DLD1 (cell line): ENCODE measurements at regions not wholly inside any gene's neighbourhood (a gene's known extent, or its start where the extent isn't known, plus 50 kb on each side); places are given as distances from the start of the nearest gene placed in this dataset.
"Not testable (repeated sequence)": the region's sequence is repeated elsewhere in the genome, so short reads cannot be mapped to it uniquely, and the experiment has no call there.

ENCODE experiments used
- in situ Hi-C: cut with HindIII; loops from 2 replicates; pipeline ENCODE4 v1.10.0; 2017; ENCODE audit warnings: low sequenced_read_pairs

GRCh38 chr5:57735279-57736153, 252.9 kb upstream of the ACTBL2 start:
- in situ Hi-C loops = not testable (repeated sequence)

GRCh38 chr5:57734296-57734695, 251.7 kb upstream of the ACTBL2 start:
- in situ Hi-C loops = no loop called here

- in situ Hi-C loops = no loop called here
These were observed 245.0 kb upstream of the ACTBL2 start for GRCh38 chr5:57727591-57727990.

GRCh38 chr5:57725658-57726504, 243.3 kb upstream of the ACTBL2 start:
- in situ Hi-C loops = no loop called here

DNA sequence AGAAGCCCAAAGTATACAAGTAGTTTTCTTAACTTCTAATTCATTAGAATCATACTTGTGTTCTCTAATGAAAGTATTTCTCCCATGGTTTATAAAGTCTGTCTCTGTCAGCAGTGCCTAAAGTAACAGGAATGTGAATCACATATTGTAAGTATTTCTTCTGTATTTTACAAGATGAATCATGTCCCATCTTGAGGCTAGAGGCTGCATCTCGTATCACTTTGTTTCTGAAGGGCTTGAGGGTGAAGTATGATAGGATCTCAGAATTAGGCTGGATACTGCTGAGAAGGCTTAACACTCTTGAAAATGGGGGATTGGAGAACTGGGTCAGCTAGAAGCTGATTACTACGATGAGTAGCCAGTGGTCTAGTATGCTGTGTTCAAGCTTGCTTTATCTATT, 242.2 kb upstream of the ACTBL2 start:
- in situ Hi-C loops = no loop called here

GRCh38 chr5:57721226-57721625, 238.6 kb upstream of the ACTBL2 start:
- in situ Hi-C loops = no loop called here

DNA sequence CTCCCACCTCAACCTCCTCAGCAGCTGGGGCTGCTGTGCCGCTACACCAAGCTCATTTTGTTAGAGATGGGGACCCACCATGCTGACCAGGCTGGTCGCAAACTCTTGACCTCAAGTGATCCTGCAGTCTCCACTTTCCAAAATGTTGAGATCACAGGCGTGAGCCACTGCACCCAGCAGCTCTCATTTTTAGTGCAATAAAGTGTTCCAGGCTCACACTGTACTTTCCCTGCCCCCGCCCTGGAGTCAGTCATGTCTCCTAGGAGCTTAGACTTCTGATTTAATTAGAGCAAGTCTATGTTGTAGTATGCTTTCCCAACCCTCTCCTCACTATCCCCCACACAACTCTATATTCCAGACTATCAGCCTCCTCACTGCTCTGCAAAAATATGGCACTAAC, 238.0 kb upstream of the ACTBL2 start:
- in situ Hi-C loops = no loop called here

GRCh38 chr5:57719216-57719615, 236.6 kb upstream of the ACTBL2 start:
- in situ Hi-C loops = no loop called here

DNA sequence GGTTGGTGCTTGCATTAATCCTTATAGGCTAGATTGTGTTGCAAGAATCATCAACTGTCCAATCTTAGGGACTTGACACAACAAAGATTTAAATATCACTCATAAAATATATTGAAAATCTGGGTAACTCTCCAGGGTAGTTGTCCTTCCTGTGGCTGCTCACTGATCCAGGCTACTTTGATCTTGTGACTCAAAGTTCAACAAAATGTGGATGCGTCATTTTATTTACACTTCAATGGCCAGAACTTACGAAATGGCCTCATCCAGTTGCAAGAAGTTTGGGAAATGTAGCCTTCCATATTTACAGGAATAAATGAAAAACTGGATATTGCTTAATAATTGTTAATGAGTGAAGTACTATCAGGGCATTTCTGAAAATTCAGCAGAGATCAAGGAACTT, 235.5 kb upstream of the ACTBL2 start:
- in situ Hi-C loops = no loop called here

DNA sequence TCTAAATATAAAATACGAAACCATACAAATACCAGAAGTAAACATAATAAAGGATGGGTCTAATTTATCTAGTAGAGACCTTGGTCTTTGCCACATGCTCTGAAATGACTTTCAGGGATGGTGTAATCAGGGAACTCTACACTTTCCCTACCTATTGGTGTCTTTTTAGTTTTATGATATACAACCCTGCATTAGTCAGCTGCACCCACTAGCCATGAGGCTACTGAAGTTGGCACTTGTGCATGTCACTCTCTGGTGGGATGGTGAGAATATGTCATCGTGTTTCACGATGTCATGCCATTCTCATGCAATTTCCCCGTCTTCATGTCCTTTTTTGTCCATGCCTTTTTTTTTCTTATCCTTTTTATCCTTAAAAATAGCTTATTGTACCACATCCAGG, 234.9 kb upstream of the ACTBL2 start:
- in situ Hi-C loops = no loop called here

GRCh38 chr5:57716661-57717060, 234.1 kb upstream of the ACTBL2 start:
- in situ Hi-C loops = no loop called here

DNA sequence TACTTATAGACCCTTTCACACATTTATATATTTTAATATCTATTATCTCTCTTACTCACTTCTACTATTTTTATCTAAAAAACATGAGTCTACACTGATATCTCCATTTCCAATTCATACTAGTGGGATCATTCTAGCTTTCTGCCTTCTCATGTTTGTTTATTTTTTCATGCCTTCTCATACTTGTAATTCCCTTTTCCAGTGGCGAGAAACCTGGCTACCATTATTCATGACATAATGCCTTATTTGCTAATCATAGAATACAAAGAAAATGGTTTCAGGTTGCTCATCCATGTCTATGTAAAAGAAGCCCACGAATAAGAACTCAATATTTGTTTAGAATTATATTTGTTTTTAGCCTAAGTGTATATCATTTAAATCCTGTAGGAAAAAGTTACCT, 232.7 kb upstream of the ACTBL2 start:
- in situ Hi-C loops = no loop called here

GRCh38 chr5:57713535-57713934, 230.9 kb upstream of the ACTBL2 start:
- in situ Hi-C loops = not testable (repeated sequence)

- in situ Hi-C loops = no loop called here
These were observed 229.3 kb upstream of the ACTBL2 start for GRCh38 chr5:57711946-57712345.

DNA sequence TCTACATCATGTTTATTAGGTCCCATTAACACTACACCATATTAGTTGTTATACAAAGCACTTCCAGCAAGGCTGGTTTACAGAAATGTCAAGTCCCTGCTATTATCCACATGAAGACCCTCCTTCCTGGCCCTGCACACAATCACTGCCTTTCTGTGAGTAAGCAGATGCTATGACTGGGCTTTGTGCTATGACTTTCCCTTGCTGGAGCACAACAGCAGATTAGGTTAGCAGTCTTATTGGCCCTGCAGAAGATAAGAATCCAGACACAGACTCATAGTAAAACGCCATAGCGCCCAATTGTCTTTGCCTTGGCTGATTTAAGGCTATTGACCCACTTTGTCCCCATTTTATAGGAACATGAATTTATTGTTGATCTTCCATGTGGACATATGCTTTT, 228.9 kb upstream of the ACTBL2 start:
- in situ Hi-C loops = no loop called here

DNA sequence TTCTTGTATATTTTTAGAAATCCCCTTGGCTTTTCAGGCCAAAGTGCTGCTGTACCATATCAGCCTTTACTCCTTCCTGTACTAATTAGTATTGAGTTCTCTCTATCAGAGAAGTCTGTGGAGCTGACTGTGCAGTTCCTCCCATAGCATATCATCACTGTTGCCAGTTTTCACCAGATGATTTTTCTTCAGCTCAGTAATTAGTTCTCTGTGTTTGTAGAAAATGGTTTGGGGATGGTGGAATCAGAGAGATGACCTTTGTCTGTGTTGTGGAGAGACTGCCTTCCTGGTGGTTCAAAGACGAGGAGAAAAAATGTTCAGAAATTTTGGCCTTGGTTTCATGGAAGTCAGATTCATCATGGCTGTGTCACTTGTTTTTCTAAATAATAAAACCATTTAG, 227.5 kb upstream of the ACTBL2 start:
- in situ Hi-C loops = no loop called here

DNA sequence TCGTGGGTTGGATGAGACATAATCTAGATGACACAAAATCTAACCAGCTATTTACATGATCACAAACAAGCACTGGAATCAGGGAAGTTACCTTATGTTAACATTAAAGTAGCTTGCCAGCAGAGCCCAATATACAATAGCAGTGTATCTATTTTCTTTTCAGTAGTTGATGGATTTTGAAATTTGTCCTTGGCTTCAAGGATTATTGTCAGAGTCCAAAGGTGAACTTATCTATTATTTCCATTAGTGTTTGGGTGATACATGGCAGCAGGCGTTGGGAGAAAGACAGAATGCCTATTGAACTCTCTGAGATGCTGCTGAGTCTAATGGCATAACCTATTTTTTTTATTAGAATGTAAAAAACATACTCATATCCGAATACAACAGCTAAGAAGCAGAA, 223.2 kb upstream of the ACTBL2 start:
- in situ Hi-C loops = no loop called here

DNA sequence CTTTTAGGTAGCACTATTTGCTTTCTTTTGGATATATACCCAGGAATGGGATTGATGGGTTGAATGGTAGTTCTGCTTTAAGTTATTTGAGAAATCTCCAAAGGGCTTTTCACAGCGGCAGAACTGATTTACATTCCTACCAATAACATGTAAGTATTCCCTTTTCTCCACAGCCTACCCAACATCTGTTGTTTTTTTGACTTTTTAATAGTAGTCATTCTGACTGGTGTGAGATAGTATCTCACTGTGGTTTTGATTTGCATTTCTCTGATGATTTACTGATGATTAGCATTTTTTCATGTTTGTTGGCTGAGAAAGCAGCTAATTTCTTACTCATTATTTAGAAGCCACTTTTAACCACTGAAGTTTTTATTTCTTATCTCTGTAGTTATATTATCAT, 221.1 kb upstream of the ACTBL2 start:
- in situ Hi-C loops = no loop called here

DNA sequence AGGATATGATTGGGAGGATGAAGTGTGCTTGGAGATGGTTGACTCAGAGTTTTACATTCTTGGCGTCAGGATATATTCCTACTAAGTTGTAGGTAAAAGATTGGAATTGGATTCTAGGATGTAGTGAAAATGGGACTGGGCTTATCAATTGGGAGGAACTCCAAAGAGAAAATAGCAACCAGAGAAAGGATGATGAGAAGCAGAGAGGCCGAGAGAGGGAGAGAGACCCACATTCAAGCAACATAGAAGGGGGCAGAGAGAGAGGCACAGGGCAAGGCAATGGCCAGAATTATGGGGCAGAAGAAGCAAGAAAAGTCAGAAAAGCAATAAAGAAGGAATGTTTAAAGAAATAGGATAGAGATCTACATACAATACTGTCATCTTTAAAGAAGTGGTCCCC, 217.9 kb upstream of the ACTBL2 start:
- in situ Hi-C loops = no loop called here

GRCh38 chr5:57700072-57700471, 217.5 kb upstream of the ACTBL2 start:
- in situ Hi-C loops = no loop called here

GRCh38 chr5:57698802-57699201, 216.2 kb upstream of the ACTBL2 start:
- in situ Hi-C loops = no loop called here

DNA sequence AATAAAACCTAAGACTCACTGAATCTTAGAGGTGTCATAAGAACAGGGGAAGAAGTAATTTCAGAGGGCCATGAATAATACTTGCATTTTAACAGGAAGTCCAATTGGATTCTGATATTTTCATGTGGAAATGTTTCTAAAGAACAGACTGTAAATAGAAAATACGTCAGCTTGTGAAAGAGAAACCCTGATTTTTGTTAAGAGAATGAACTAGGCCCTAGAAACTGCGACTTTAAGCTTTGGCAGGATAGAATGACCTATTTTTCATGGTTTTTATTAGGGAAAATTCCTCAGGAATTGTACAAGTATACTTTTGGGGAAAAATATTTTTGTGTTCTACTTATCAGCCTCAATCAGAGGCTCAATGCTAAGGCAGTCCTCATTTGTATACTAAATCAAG, 215.5 kb upstream of the ACTBL2 start:
- in situ Hi-C loops = no loop called here
